Right kidney (tissue), 1 donor: ENCODE measurements at regions not wholly inside any gene's neighbourhood (a gene's known extent, or its start where the extent isn't known, plus 50 kb on each side); places are given as distances from the start of the nearest gene placed in this dataset.
"Not testable (repeated sequence)": the region's sequence is repeated elsewhere in the genome, so short reads cannot be mapped to it uniquely, and the experiment has no call there.

ENCODE experiments used
- DNase-seq: peaks from one replicate; pipeline ENCODE4 v3.0.0-alpha.2; 2016

DNA sequence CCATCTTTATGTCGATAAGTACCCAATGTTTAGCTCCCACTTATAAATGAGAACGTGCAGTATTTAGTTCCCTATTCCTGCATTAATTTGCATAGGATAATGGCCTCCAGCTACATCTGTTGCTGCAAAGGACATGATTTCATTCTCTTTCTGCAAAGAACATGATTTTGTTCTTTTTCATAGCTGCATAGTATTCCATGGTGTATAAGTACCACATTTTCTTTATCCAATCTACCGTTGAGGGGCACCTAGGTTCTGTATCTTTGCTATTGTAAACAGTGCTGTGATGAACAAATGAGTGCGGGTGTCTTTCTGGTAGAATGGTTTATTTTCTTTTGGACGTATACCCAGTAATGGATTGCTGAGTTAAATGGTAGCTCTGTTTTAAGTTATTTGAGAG lies 63.0 kb downstream of the HLX start:
- DNase-seq, result no peak

DNA sequence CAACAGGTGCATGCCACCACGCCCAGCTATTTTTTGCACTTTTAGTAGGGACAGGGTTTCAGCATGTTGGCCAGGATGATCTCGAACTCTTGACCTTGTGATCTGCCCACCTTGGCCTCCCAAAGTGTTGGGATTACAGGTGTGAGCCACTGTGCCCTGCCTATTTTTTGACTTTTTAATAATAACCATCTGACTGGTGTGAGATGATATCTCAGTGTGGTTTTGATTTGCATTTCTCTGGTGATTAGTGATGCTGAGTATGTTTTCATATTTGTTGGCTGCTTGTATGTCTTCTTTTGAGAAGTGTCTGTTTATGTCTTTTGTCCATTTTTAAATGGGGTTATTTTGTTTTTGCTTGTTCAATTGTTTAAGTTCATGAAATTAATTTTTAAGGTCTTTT lies 63.7 kb downstream of the HLX start:
- DNase-seq, result not testable (repeated sequence)

DNA sequence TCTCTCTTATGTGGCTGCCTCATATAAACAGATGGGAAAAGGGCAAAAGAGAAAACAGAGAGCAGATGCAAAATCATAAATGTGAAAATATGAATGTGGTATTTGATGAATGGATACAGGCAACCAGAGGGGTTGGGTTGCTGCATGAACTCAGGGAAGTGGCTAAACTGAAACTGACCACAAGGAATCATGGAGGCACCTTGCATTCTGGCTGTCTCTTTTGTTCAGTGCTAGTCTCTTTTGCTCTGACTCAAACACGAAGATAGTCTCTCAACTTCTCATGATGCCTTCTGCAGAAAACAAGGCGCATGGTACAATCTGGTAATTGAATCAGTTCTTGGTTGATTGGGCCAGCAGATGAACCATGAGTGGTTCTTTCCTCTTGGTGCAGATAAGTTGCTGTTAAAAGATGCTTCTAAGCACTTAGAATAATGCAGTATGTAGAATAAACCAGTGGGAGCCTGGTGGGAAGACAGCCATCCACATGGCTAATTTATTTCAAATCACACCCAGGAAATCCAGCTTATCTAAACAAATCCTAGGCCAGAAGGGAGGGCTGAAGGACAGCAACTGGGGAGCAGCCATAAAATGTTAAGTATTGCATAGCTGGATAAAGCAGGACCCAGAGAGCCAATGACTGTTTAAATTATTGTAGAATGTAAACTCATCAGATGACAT lies 64.2 kb downstream of the HLX start:
- DNase-seq, result no peak

DNA sequence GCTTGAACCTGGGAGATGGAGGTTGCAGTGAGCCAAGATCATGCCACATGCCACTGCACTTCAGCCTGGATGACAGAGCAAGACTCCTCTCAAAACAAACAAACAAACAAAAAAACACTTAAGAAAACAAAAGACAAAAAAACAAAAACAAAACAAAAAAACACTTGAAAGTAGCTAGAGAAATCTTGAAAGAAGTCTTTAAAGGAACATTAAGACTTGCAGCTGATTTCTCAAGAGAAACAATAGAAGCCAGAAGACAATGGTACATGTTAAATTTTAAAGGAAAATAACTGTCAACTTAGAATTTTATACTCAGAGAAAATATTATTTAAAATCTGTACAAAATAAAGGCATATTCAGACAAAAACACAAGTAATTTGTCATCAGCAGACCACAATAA lies 71.3 kb downstream of the HLX start:
- DNase-seq, result no peak

DNA sequence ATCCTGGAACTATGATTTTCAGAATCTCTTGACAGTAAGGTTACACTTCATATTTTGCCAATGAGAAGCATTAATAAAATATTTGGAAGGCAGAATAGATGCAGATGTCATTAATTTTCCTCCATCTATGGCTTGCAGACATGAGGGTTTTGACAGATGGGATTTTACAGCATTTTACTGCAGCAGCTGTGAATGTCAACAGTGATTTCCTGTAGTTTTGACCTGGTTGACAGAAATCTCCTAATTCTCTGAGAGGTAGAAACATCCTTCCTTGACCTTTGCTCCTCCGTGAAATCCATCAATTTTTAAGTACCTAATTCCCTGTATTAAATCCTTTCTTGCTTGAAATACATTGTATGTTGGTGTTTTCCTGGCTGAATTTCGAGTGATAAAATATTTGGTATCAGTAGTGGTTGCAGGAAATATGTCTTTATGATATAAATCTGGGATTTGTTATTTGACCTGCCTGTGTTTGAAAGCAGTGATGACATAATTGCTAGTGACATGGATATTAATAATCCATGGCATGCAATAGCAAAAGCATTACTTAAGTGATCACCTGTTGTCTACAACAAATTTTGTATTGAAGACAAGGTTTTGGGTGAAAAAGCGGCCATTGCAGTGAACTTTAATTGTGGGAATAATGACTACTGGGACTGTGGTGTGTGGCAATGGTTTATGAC lies 73.9 kb downstream of the HLX start:
- no peak for DNase-seq

DNA sequence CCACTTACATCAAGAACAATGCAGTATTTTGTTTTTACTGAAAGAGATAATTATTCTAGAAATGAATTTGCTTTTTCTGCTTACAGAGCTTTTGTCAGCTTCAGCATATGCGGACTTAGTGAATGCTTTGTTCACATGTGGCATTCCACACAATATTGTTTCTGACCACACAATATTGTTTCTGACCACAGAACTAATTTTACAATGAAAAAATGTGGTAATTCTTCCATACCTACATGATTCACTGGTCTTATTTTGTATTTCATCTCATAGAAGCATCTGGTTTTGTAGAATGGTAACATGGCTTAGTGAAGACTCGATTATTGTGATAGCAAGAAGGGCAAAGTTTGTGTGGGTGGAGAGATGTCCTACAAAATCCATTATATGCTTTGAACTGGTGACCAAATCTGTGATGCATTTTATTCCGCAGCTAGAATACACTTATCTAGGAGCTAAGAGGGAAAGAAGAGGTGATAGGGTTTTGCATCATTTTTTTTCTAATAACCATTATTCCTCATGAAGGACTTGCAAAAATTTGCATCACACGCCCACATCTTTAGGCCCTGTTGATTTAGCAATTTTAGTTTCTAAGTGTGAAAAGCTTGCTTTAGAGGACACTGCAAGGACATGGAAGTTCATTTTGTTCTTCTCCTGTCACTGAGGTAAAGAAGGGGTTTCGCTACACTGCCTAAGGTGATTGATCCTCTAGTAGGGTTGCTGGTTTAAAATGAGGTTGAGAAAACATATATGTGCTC lies 75.3 kb downstream of the HLX start:
- no peak for DNase-seq

DNA sequence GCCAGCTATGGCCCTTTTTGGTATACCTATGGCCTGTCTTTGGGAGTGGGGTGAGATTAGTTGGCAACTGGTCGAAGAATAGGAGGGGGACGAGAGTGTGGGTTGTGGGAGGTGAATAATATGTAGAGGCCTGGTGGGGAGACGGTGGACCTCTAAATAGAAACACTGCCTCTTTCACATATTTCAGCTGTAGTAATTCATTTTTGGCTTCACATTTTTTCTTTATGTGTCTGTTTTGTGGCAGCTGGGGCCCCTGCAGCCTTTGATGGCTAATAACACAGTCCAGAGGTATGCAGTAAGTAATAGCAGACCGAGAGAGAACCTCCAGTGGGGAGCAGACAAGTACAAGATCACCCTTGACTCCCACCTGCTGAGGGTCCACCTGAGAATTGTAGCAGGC lies 75.9 kb downstream of the HLX start:
- DNase-seq, result no peak

DNA sequence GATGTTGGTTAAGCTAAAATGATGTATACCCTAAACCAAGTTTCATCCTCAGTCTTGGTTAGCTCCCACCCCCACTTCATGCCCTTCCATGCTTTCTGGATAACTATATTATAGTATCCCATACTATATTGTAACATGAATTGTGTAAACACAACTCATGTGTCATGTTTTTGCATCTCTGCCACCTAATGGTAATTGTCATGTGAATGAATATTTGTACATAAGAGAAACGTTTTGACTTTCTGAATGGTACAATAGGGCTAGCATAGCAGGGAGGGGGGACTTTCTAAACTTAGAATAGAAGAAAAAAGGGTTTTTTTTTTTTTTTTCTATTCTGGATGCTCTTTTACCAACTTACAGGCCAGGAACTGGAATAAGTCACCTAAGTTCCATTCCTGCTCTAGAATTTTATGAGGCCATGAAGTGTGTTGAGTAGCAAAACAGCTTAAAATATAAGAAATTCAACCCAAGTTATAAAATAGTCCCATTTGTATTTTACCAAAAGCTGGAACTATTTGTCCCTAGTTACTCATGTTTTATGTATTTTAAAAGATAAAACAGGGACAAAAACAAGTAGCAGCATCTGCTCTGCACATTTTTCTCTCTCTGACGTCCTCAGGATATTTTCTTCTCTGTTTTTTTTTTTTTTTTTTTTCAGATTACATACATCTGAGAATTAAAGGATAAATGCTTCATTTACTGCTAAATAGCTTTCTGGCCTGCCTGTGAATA lies 77.4 kb downstream of the HLX start:
- DNase-seq, result no peak

DNA sequence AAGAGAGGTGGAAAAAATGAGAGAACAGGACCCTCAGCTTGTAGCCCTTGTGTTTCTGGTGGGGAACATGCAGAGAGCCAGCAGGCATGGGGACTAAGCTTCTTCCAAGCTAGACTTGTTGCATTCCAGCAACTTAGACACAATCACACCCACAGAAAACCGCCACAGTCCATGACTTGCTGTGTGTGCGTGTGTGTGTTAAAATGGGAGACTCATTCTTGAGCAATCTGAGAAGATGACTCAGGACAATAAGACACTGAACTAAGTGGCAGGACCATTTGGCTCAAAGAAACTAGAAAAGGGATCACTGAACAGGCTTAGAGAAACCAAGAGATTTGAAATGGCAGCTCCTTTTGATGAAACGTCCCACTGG lies 78.0 kb downstream of the HLX start:
- DNase-seq, result no peak

DNA sequence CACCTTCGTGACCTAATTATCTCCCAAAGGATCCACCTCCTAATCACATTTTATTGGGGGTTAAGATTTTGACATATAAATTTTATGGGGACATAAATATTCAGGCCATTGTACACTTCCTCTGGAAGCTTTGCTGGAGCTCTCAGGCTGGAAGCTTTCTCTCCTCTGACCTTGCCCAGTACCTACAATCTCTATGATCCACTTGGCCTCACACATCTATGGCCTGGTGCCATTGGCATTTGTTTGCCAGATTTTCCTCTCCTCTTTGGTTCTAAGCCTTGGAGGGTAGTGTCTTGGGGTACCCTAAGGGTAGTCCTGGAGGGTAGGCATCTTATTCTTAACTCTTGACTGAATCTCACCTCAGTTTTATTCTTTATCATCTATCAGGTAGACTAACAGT lies 79.0 kb downstream of the HLX start:
- no peak for DNase-seq

DNA sequence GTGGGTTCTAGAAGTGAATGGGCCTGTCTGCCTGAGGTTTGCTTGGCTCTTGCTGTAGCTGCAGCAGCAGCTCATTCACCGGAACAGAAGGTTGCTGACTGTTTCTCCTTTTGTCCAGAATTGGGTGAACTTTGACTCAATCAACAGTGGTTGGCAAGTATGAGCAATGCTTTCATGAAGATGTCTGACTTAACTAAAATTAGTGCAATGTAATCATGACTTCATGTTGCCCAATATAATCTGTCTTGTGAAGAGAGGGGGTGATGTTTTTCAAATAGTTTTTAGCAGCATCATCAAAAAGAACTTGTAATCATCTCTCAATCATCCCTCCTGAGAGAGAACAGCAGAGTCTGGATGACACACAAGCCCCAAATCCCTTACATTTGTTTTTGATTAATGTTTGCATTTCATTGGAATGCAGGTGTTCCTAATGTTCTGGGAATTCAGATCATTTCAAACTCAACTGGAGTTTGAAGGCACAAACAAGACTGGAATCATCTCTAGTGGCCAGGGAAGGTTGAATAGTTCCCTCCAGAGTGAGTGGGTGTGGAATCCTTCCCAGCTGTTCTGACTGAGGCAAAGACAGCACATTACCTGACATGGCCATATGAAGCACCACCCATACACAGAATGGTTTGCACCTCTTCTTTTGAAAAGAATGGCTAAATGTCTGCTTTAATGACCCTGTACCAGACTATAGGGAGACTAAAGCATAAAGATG lies 82.9 kb downstream of the HLX start:
- no peak for DNase-seq

DNA sequence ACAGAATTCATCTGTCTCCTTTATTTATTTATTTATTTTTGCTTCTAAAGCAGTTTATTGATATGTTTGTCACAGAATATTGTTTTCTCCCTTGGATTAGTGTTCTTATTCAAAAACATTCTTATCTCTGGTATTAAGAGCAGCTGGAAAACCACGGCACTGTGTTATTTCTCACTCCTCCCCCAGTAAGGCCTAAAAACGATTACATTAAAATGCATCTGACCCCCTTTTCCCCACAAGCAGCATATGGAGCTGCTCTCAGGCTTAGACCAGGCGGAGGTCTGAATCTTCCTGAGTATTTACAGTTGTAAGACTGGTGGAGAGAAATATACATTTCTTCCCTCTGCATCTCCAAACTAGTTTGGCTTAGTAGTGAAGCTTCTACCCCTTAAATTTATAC lies 86.8 kb downstream of the HLX start:
- DNase-seq, result no peak

DNA sequence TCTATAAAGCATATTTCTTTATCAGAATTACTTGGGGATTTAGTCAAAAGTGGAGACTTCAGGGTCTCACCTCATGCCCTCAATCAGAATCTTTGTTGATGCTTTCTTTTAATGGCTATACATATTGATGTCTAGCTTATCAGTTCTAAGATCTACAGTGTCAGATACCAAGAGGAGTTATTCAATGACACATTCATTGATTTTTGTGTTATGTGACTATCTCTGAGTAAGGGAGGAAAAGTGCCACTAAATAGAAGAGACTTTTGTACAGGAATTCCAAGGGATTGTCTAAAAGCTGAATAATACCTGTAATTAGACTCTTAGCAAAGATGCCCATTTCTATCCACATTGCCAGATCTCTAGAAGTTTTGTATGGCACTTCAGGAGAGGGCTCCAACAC lies 87.2 kb downstream of the HLX start:
- no peak for DNase-seq

DNA sequence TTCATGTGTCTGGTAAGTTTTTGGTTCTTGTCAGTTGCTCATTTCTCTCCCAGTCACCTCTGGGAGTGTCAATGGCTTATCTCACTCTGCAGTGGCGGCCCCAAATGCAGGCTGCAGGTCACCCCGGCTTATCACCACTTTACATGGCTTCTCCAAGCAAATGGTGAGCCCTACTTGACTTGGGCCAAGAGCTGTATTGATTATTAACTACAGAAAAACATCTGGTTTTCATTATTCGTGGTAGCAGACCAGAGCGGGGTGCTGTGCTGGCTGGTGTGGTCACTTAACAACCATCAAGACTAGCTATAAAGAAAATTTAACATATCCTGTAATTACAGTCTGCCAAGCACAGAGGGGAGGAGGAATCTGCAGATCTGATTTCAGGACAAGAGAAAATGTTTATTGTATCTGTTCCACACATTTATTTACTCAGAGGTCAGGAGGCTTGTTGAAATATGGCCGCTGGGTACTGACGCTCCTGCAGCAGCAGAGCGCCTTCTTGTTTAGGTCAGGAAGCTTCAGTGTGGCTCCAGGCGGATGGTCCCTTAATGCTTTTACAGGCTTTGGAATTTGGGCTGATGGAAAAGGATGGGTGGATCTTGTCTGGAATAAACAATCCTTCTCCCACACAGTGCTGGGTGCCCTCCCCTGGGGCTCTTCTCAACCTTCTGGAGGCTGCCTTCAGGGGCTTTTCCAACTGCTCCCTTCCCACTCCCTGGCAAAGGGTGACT lies 87.8 kb downstream of the HLX start:
- DNase-seq, result no peak

DNA sequence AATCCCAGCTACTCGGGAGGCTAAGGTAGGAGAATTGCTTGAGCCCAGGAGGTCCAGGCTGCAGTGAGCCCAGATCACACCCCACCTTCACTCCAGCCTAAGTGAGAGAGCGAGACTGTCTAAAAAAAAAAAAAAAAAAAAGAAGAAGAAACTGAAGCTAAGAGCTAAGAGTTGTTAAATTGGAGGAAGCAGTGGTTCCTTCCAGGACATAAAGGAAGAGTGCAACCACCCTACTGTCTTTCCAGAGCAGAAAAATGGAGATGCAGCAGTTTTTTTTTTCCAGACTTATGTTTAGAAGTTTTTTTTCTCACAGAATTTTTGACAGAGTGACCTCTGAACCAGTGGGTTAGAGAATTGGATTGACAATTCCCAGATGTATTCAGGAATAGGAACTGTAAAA lies 88.7 kb downstream of the HLX start:
- DNase-seq, result no peak

DNA sequence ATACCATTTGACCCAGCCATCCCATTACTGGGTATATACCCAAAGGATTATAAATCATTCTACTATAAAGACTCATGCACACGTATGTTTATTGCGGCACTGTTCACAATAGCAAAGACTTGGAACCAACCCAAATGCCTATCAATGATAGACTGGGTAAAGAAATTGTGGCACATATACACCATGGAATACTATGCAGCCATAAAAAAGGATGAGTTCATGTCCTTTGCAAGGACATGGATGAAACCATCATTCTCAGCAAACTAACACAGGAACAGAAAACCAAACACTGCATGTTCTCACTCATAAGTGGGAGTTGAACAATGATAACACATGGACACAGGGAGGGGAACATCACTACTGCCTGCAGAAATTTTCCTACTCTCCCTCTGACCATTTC lies 90.0 kb downstream of the HLX start:
- not testable (repeated sequence) for DNase-seq

DNA sequence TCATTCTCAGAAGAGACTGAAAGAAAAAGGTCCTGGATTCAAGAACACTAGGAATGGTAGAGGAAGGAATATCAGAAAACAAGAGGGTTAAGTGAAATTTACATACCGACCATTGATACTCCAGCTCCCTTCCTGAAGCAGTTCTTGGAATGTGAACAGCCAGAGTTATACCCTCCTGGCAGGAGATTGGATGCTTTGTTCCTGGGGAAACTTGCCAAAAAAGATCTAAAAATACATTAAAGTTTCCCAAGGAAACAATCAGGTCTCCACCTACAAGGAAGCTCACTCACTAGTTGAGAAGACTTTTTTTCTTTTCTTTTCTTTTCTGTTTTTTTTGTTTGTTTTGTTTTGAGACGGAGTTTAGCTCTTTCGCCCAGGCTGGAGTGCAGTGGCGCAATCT lies 91.1 kb downstream of the HLX start:
- DNase-seq, result no peak

DNA sequence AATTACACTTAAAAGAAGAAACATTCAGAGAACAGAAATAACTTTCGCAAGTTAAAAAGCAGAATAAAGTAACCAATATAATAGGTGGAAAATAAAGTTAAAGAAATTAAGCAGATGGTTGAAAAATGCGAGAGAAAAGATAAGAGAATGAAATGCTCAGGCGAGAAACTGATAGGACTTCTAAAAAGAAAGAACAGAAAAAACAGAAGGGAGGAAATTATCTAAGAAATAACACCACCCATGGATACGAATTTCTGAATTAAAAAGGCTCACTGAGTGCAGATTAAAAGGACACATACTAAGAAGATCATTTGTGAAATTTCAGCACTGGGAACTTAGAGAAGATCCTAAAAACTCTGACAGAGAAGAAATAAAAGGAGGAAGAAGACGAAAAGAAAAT lies 92.0 kb downstream of the HLX start:
- DNase-seq, result no peak

DNA sequence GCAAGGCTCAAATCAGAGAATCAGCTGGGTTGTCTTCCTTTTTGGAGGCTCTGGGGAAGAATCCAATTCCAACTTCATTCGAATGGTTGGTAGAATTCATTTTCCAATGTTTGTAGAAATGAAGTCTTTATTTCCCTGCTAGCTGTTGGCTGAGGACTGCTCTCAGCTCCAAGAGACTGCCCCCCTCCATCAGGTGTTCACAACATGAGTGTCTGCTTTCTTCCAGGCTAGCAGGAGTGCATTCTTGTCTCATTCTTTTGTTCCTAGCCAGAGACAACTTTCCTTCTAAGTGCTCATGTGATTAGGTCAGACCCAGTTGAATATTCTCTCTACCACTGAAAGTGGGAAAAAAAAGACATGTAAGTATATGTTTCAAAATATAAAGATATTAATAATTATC lies 95.2 kb downstream of the HLX start:
- no peak for DNase-seq

DNA sequence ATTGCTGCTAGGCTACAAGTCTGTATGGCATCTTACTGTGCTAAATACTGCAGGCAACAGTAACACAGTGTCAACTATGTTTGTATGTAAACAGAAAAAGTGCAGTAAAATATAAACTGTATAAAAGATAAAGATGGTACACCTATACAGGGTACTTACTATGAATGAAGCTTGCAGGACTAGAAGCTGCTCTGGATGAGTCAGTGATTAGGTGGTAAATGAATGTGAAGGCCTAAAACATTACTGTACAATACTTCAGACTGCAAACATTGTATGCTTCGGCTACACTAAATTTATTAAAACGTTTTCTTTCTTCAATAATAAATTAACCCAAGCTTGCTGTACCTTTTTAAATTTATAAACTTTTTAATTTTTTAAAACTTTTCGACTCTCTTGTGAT lies 97.1 kb downstream of the HLX start:
- DNase-seq, result no peak

DNA sequence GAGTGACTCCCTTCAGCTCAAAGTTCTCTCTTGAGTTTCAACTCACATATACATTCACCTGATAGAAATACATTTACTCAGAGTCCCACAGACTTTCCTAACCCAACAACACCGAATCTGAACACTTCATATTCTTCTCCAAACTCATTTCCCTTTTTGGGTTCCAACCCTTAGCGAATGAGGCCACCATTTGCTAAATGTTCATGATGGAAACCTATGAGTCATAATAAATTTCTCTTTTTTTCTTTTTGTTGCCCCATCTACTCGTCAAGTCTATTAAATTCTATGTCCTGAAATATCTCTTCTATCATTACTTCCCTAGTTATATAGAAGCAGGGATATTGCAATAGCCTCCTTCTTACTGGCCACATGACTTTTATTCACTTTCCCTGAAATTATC lies 100.1 kb downstream of the HLX start:
- no peak for DNase-seq

DNA sequence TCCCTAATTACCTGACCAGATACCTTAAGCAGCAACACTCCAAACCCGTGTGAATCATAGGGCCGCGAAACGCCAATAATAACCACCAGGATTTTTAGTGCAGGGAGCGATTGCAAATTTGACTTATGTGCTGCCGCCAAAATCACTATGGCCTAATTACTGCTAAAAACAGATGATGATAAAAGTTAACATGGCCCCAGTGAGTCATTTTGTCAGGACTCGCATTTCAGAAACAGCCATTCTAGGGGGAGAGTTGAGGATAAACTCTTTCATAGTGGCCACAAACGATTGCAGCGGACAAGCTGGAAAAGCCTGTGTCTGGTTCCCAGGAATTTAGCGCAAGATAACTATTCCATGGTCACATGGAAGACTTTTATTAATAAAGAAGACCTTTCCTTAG lies 103.4 kb downstream of the HLX start:
- DNase-seq, result no peak
